ENCODE measurements at regions not wholly inside any gene's neighbourhood (a gene's known extent, or its start where the extent isn't known, plus 50 kb on each side); places are given as distances from the start of the nearest gene placed in this dataset.

DNA sequence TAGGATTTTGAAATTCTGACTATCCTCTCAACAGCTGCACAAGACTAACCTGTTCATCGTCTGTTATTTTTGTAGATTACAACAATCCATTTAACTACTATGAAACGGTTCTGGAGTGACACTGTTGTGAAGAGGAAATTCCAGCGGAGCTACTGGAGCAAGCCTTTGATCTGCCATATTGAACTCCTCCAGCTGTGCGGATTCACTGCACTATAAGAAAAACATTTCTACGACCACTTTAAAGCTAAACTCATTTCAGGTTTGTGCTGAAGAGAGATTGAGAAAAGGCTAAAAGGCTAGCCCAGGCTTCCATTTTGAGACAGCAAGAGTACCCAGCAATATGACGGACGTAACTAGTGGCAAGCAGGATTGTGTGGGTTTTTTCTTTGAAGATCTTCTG lies 104.9 kb upstream of the ANKH start:
- Histone ChIP-seq H3K23ac (ENCODE audit: low read depth, low read length) (no peak overlapping the region), H3K79me1 (ENCODE audit: low read depth in 1 of 2, low read length in 2 of 2) (no peaks in the 10 kb centered on the region), H3K18ac (ENCODE audit: low read depth, low read length) (no peak overlapping the region), H3K4me1 (ENCODE audit: control insufficient read depth, insufficient read depth, low read length) (no peaks in the 10 kb centered on the region), H3K14ac (replicated peaks; ENCODE audit: low read depth, low read length) (no peak overlapping the region), H2BK20ac (ENCODE audit: low read depth, low read length) (no peak overlapping the region), H3K9me1 (ENCODE audit: insufficient read depth, low read length) (no peaks in the 10 kb centered on the region), H4K5ac (ENCODE audit: low read depth, low read length) (no peak overlapping the region), H2BK15ac (ENCODE audit: low read depth, low read length) (no peak overlapping the region), H3K27ac (ENCODE audit: insufficient read depth, low read length) (no peak overlapping the region), H4K91ac (ENCODE audit: insufficient read depth, low read depth, low read length) (no peak overlapping the region), H2BK5ac (ENCODE audit: low read depth, low read length, poor library complexity, severe bottlenecking) (no peak overlapping the region), H2AFZ (replicated peaks; ENCODE audit: low read length, poor library complexity) (no peak overlapping the region), H4K20me1 (ENCODE audit: insufficient read depth, low read length) (no peaks in the 10 kb centered on the region), H2AK5ac (ENCODE audit: low read depth, low read length) (no peak overlapping the region), H2AK9ac (replicated peaks; ENCODE audit: low read depth, low read length, poor library complexity) (no peak overlapping the region), H2BK120ac (ENCODE audit: low read depth, low read length) (no peak overlapping the region), H3K27me3 (ENCODE audit: control insufficient read depth, insufficient read depth, low read length) (peaks cover 32% of the 10 kb centered on the region), H4K8ac (ENCODE audit: low read depth in 2 of 2, low read length in 2 of 2) (no peak overlapping the region), H3K4me2 (ENCODE audit: low read depth, low read length) (no peak overlapping the region), H3K4me3 (ENCODE audit: insufficient read depth, low read depth, low read length) (no peak overlapping the region), H3K56ac (ENCODE audit: extremely low read depth, insufficient read depth, low read length) (no peak overlapping the region), H3K9ac (ENCODE audit: low read depth, low read length) (no peak overlapping the region), H3K4ac (ENCODE audit: low read depth, low read length) (no peak overlapping the region), H3K9me3 (ENCODE audit: control insufficient read depth, insufficient read depth, low read length) (no peaks in the 10 kb centered on the region; the same call in 1 of the 2 replicates), H3K36me3 (ENCODE audit: control insufficient read depth, insufficient read depth, low read length) (no peaks in the 10 kb centered on the region)
- CTCF ChIA-PET: interaction anchor here (1.0 kb wide), 1 partner anchor 21 kb away, joined by 5 read pairs; no protein-coding TSS in a partner anchor
- ATAC-seq (ENCODE audit: low read depth): no peak
- intact Hi-C loops (cut with micrococcal nuclease) (no loop called here), in situ Hi-C loops (cut with MboI; ENCODE audit: low sequenced_read_pairs) (no loop called here), dilution Hi-C loops (cut with HindIII; ENCODE audit: low sequenced_read_pairs, unreplicated experiment) (no loop called here)
- no CpG with 5 or more reads among the region's 7 CpGs for WGBS, 2 experiments (ENCODE audit: extremely low coverage in 2 of 2, insufficient read length in 1 of 2)
- TF ChIP-seq NFE2L2 (IDR thresholded peaks at IDR 0.05; ENCODE audit: low read depth, low read length) (no peak), MAZ (IDR thresholded peaks at IDR 0.05; ENCODE audit: borderline replicate concordance, low read depth, low read length) (no peak)
- no TSS peak for BruUV-seq (replicated peaks)
- POLR2A ChIA-PET (ENCODE audit: unreplicated experiment): no interaction called here
- no peak for DNase-seq

Measured in IMR-90 (cell line).